Activated naive CD4-positive, alpha-beta T cell treated with anti-CD3 and anti-CD28 coated beads for 36 hours (primary cell): ENCODE measurements at regions not wholly inside any gene's neighbourhood (a gene's known extent, or its start where the extent isn't known, plus 50 kb on each side); places are given as distances from the start of the nearest gene placed in this dataset.

Experiments
- CTCF ChIA-PET: fragments of 350-600 bp; sonication (Branson Sonifier 250); formaldehyde crosslinking; loops from one replicate; lab custom pipeline; 2021; ENCODE audit warnings: antibody characterized with exemption; lab: Charles Lee
- DNase-seq: peaks from one replicate; pipeline ENCODE4 v3.0.0-alpha.2; 2020
- H3K27ac Mint-ChIP-seq: one replicate; pipeline ENCODE4 v1.8.0; 2021; ENCODE audit warnings: mild to moderate bottlenecking, mixed read lengths
- H3K27me3 Mint-ChIP-seq: one replicate; pipeline ENCODE4 v1.8.0; 2021; ENCODE audit warnings: low read depth, mixed read lengths
- H3K36me3 Mint-ChIP-seq: one replicate; pipeline ENCODE4 v1.8.0; 2021; ENCODE audit warnings: low read depth, mixed read lengths
- H3K4me1 Mint-ChIP-seq: one replicate; pipeline ENCODE4 v1.8.0; 2021; ENCODE audit warnings: low read depth, mixed read lengths
- H3K4me3 Mint-ChIP-seq: one replicate; pipeline ENCODE4 v1.8.0; 2021; ENCODE audit warnings: mild to moderate bottlenecking, moderate library complexity, mixed read lengths
- H3K9me3 Mint-ChIP-seq: one replicate; pipeline ENCODE4 v1.8.0; 2021; ENCODE audit warnings: mixed read lengths
- intact Hi-C: fragments of 100-400 bp; cut with micrococcal nuclease; formaldehyde crosslinking; loops from one replicate; pipeline ENCODE4 v1.15.1; 2023

GRCh38 chr3:155007729-155008128 lies 72.4 kb upstream of the MME start:
- intact Hi-C loops = no loop called here
- H3K27me3 Mint-ChIP-seq = no peaks in the 10 kb centered on the region
- no peak overlapping the region for H3K27ac Mint-ChIP-seq
- no peaks in the 10 kb centered on the region for H3K4me1 Mint-ChIP-seq
- H3K4me3 Mint-ChIP-seq = no peak overlapping the region
- peaks cover 7% of the 10 kb centered on the region for H3K9me3 Mint-ChIP-seq
- CTCF ChIA-PET = no interaction called here
- DNase-seq = no peak
- H3K36me3 Mint-ChIP-seq = no peaks in the 10 kb centered on the region

GRCh38 chr3:155001289-155002010 lies 78.7 kb upstream of the MME start:
- H3K4me3 Mint-ChIP-seq = no peak overlapping the region
- H3K27ac Mint-ChIP-seq = no peak overlapping the region
- no peaks in the 10 kb centered on the region for H3K4me1 Mint-ChIP-seq
- no peaks in the 10 kb centered on the region for H3K27me3 Mint-ChIP-seq
- CTCF ChIA-PET = no interaction called here
- no peaks in the 10 kb centered on the region for H3K36me3 Mint-ChIP-seq
- peaks cover 7% of the 10 kb centered on the region for H3K9me3 Mint-ChIP-seq
- DNase-seq = no peak
- intact Hi-C loops = no loop called here

GRCh38 chr3:154992655-154993054 lies 87.5 kb upstream of the MME start:
- Mint-ChIP-seq H3K4me3 (no peak overlapping the region), H3K9me3 (peaks cover 2% of the 10 kb centered on the region), H3K27me3 (no peaks in the 10 kb centered on the region), H3K4me1 (no peaks in the 10 kb centered on the region), H3K36me3 (no peaks in the 10 kb centered on the region), H3K27ac (no peak overlapping the region)
- CTCF ChIA-PET = no interaction called here
- intact Hi-C loops = no loop called here
- no peak for DNase-seq

GRCh38 chr3:154990543-154990942 lies 89.6 kb upstream of the MME start:
- H3K4me1 Mint-ChIP-seq = no peaks in the 10 kb centered on the region

GRCh38 chr3:154987846-154988245 lies 92.3 kb upstream of the MME start:
- intact Hi-C loops = no loop called here
- Mint-ChIP-seq H3K27ac (no peak overlapping the region), H3K4me3 (no peak overlapping the region), H3K27me3 (no peaks in the 10 kb centered on the region), H3K9me3 (peaks cover 2% of the 10 kb centered on the region), H3K4me1 (no peaks in the 10 kb centered on the region), H3K36me3 (no peaks in the 10 kb centered on the region)
- CTCF ChIA-PET = no interaction called here
- no peak for DNase-seq

More at GRCh38 chr3:154990543-154990942, 89.6 kb upstream of the MME start:
- H3K9me3 Mint-ChIP-seq = peaks cover 2% of the 10 kb centered on the region
- H3K27me3 Mint-ChIP-seq = no peaks in the 10 kb centered on the region
- H3K27ac Mint-ChIP-seq = no peak overlapping the region
- H3K4me3 Mint-ChIP-seq = no peak overlapping the region
- intact Hi-C loops = no loop called here
- no peak for DNase-seq
- no peaks in the 10 kb centered on the region for H3K36me3 Mint-ChIP-seq
- CTCF ChIA-PET = no interaction called here

- H3K36me3 Mint-ChIP-seq = no peaks in the 10 kb centered on the region
- intact Hi-C loops = no loop called here
- H3K27ac Mint-ChIP-seq = no peak overlapping the region
- no peaks in the 10 kb centered on the region for H3K27me3 Mint-ChIP-seq
- H3K4me1 Mint-ChIP-seq = no peaks in the 10 kb centered on the region
- no peak overlapping the region for H3K4me3 Mint-ChIP-seq
- CTCF ChIA-PET = no interaction called here
- DNase-seq = no peak
- H3K9me3 Mint-ChIP-seq = peaks cover 4% of the 10 kb centered on the region
Measured at GRCh38 chr3:154981664-154982063, 98.5 kb upstream of the MME start.

GRCh38 chr3:154981201-154981600 lies 98.9 kb upstream of the MME start:
- Mint-ChIP-seq H3K9me3 (peaks cover 4% of the 10 kb centered on the region), H3K4me1 (no peaks in the 10 kb centered on the region), H3K27me3 (no peaks in the 10 kb centered on the region), H3K4me3 (no peak overlapping the region), H3K36me3 (no peaks in the 10 kb centered on the region), H3K27ac (no peak overlapping the region)
- DNase-seq = no peak
- CTCF ChIA-PET = no interaction called here
- intact Hi-C loops = no loop called here

GRCh38 chr3:154979331-154979730 lies 100.8 kb upstream of the MME start:
- H3K4me1 Mint-ChIP-seq = no peaks in the 10 kb centered on the region
- intact Hi-C loops = no loop called here

GRCh38 chr3:154977666-154978065 lies 102.5 kb upstream of the MME start:
- Mint-ChIP-seq H3K4me3 (no peak overlapping the region), H3K9me3 (peaks cover 4% of the 10 kb centered on the region), H3K27me3 (no peaks in the 10 kb centered on the region), H3K4me1 (no peaks in the 10 kb centered on the region), H3K36me3 (no peaks in the 10 kb centered on the region), H3K27ac (no peak overlapping the region)
- intact Hi-C loops = no loop called here
- CTCF ChIA-PET = no interaction called here
- DNase-seq = no peak

More at GRCh38 chr3:154979331-154979730, 100.8 kb upstream of the MME start:
- Mint-ChIP-seq H3K9me3 (peaks cover 4% of the 10 kb centered on the region), H3K27me3 (no peaks in the 10 kb centered on the region), H3K36me3 (no peaks in the 10 kb centered on the region), H3K4me3 (no peak overlapping the region), H3K27ac (no peak overlapping the region)
- CTCF ChIA-PET = no interaction called here
- DNase-seq = no peak

- CTCF ChIA-PET = interaction anchor here (0.5 to 0.6 kb wide), 2 partner anchors 7 to 347 kb away, joined by 3 read pairs; no protein-coding TSS in a partner anchor
- Mint-ChIP-seq H3K9me3 (peaks cover 4% of the 10 kb centered on the region), H3K36me3 (no peaks in the 10 kb centered on the region), H3K4me3 (no peak overlapping the region), H3K27ac (no peak overlapping the region), H3K27me3 (no peaks in the 10 kb centered on the region), H3K4me1 (no peaks in the 10 kb centered on the region)
- intact Hi-C loops = no loop called here
- no peak for DNase-seq
Measured at GRCh38 chr3:154976072-154976983, 103.8 kb upstream of the MME start.

- no peaks in the 10 kb centered on the region for H3K27me3 Mint-ChIP-seq
- H3K36me3 Mint-ChIP-seq = no peaks in the 10 kb centered on the region
- CTCF ChIA-PET = no interaction called here
- H3K4me1 Mint-ChIP-seq = no peaks in the 10 kb centered on the region
- intact Hi-C loops = no loop called here
- no peak overlapping the region for H3K27ac Mint-ChIP-seq
- H3K9me3 Mint-ChIP-seq = peaks cover 4% of the 10 kb centered on the region
- no peak overlapping the region for H3K4me3 Mint-ChIP-seq
- no peak for DNase-seq
Measured at GRCh38 chr3:154973851-154974250, 106.3 kb upstream of the MME start.

GRCh38 chr3:154972951-154973350 lies 107.2 kb upstream of the MME start:
- no peak for DNase-seq
- H3K27ac Mint-ChIP-seq = no peak overlapping the region
- H3K4me1 Mint-ChIP-seq = no peaks in the 10 kb centered on the region
- H3K36me3 Mint-ChIP-seq = no peaks in the 10 kb centered on the region
- no peak overlapping the region for H3K4me3 Mint-ChIP-seq
- H3K27me3 Mint-ChIP-seq = no peaks in the 10 kb centered on the region
- CTCF ChIA-PET = no interaction called here
- intact Hi-C loops = no loop called here
- no peaks in the 10 kb centered on the region for H3K9me3 Mint-ChIP-seq
